ENCODE measurements at regions not wholly inside any gene's neighbourhood (a gene's known extent, or its start where the extent isn't known, plus 50 kb on each side); places are given as distances from the start of the nearest gene placed in this dataset.
"Not testable (repeated sequence)": the region's sequence is repeated elsewhere in the genome, so short reads cannot be mapped to it uniquely, and the experiment has no call there.

- ATAC-seq (ENCODE audit: poor library complexity) = peak; percentile 61
- peak; percentile 50 for DNase-seq
- intact Hi-C loops (cut with DNase I) = not testable (repeated sequence)
These were observed 66.3 kb downstream of the FAM72C start for GRCh38 chr1:143905214-143906179.

- DNase-seq; intact Hi-C loops (cut with DNase I): not testable (repeated sequence)
- ATAC-seq (ENCODE audit: poor library complexity) = peak; percentile 97
These were observed 67.2 kb downstream of the FAM72C start for GRCh38 chr1:143904622-143904979.

- peak; percentile 61 for DNase-seq
These were observed 67.7 kb downstream of the FAM72C start for GRCh38 chr1:143903899-143904621.

GRCh38 chr1:143896377-143896776 lies 75.4 kb downstream of the FAM72C start:
- ATAC-seq (ENCODE audit: poor library complexity); intact Hi-C loops (cut with DNase I); DNase-seq: not testable (repeated sequence)

More at GRCh38 chr1:143903899-143904621, 67.7 kb downstream of the FAM72C start:
- intact Hi-C loops (cut with DNase I) = not testable (repeated sequence)
- ATAC-seq (ENCODE audit: poor library complexity) = peak; percentile 70

- peak; percentile 85 for DNase-seq
- intact Hi-C loops (cut with DNase I) = not testable (repeated sequence)
- peak; percentile 97 for ATAC-seq (ENCODE audit: poor library complexity)
These were observed 86.7 kb downstream of the FAM72C start for GRCh38 chr1:143884932-143885574.

GRCh38 chr1:143884532-143884931 lies 87.3 kb downstream of the FAM72C start:
- intact Hi-C loops (cut with DNase I) = not testable (repeated sequence)
- peak; percentile 94 for ATAC-seq (ENCODE audit: poor library complexity)
- peak; percentile 53 for DNase-seq

- peak; percentile 83 for ATAC-seq (ENCODE audit: poor library complexity)
- DNase-seq; intact Hi-C loops (cut with DNase I): not testable (repeated sequence)
These were observed 91.8 kb downstream of the FAM72C start for GRCh38 chr1:143879757-143880536.

- DNase-seq; ATAC-seq (ENCODE audit: poor library complexity); intact Hi-C loops (cut with DNase I): not testable (repeated sequence)
These were observed 95.8 kb downstream of the FAM72C start for GRCh38 chr1:143875947-143876346.

GRCh38 chr1:143874625-143875024 lies 97.2 kb downstream of the FAM72C start:
- intact Hi-C loops (cut with DNase I); ATAC-seq (ENCODE audit: poor library complexity); DNase-seq: not testable (repeated sequence)

GRCh38 chr1:143873650-143874049 lies 98.1 kb downstream of the FAM72C start:
- DNase-seq; intact Hi-C loops (cut with DNase I); ATAC-seq (ENCODE audit: poor library complexity): not testable (repeated sequence)

GRCh38 chr1:143870388-143870787 lies 101.4 kb downstream of the FAM72C start:
- DNase-seq; ATAC-seq (ENCODE audit: poor library complexity); intact Hi-C loops (cut with DNase I): not testable (repeated sequence)

GRCh38 chr1:143867590-143868220 lies 104.1 kb downstream of the FAM72C start:
- ATAC-seq (ENCODE audit: poor library complexity); intact Hi-C loops (cut with DNase I): not testable (repeated sequence)

GRCh38 chr1:143863901-143864520 lies 107.8 kb downstream of the FAM72C start:
- DNase-seq; ATAC-seq (ENCODE audit: poor library complexity); intact Hi-C loops (cut with DNase I): not testable (repeated sequence)

More at GRCh38 chr1:143867590-143868220, 104.1 kb downstream of the FAM72C start:
- DNase-seq = not testable (repeated sequence)

- ATAC-seq (ENCODE audit: poor library complexity); intact Hi-C loops (cut with DNase I); DNase-seq: not testable (repeated sequence)
These were observed 109.1 kb downstream of the FAM72C start for GRCh38 chr1:143862722-143863121.

- ATAC-seq (ENCODE audit: poor library complexity); DNase-seq; intact Hi-C loops (cut with DNase I): not testable (repeated sequence)
These were observed 110.5 kb downstream of the FAM72C start for GRCh38 chr1:143861306-143861705.

GRCh38 chr1:143855867-143856266 lies 115.9 kb downstream of the FAM72C start:
- DNase-seq; intact Hi-C loops (cut with DNase I); ATAC-seq (ENCODE audit: poor library complexity): not testable (repeated sequence)

- DNase-seq; intact Hi-C loops (cut with DNase I); ATAC-seq (ENCODE audit: poor library complexity): not testable (repeated sequence)
These were observed 117.7 kb downstream of the FAM72C start for GRCh38 chr1:143854069-143854468.

Data from Right ventricle myocardium superior (tissue), 1 donor.